OCI-LY1 (cell line): ENCODE measurements at regions not wholly inside any gene's neighbourhood (a gene's known extent, or its start where the extent isn't known, plus 50 kb on each side); places are given as distances from the start of the nearest gene placed in this dataset.

Experiments
- EZH2 ChIP-seq: fragments of 200-600 bp; sonication (generic), shearing (Covaris generic); IDR thresholded peaks from 2 replicates; pipeline ENCODE4 v1.8.0; 2017; ENCODE audit warnings: borderline replicate concordance, mixed run types, mild to moderate bottlenecking, antibody characterized with exemption, low read length, moderate library complexity, mixed read lengths
- TF ChIP-seq, protein P1 (sequence below): fragments of 200-600 bp; sonication (generic), shearing (Covaris generic); IDR thresholded peaks from 2 replicates; pipeline ENCODE4 v1.5.1; 2017; ENCODE audit warnings: mild to moderate bottlenecking, antibody characterized with exemption, low read length, moderate library complexity, mixed read lengths

DNA sequence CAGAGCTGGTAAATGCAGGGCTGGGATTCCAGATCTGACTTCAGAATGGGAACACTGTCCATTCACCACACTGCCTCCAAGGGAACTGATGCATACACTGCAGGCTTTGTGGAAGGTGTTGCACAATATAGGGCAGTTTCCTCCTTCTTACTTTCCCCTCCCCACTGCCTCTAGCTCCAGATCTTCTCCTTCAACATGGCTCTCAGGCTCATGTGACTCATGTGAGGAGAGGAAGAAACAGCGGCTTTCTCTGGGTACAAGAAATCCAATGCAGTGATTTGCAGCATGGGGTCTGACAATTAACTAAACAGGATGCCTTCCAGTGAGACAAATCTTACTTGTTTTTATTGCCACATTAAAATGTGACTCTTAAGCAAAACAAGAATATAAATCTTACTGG lies 447.6 kb upstream of the CCDC196 start:
- TF ChIP-seq, protein P1, sequence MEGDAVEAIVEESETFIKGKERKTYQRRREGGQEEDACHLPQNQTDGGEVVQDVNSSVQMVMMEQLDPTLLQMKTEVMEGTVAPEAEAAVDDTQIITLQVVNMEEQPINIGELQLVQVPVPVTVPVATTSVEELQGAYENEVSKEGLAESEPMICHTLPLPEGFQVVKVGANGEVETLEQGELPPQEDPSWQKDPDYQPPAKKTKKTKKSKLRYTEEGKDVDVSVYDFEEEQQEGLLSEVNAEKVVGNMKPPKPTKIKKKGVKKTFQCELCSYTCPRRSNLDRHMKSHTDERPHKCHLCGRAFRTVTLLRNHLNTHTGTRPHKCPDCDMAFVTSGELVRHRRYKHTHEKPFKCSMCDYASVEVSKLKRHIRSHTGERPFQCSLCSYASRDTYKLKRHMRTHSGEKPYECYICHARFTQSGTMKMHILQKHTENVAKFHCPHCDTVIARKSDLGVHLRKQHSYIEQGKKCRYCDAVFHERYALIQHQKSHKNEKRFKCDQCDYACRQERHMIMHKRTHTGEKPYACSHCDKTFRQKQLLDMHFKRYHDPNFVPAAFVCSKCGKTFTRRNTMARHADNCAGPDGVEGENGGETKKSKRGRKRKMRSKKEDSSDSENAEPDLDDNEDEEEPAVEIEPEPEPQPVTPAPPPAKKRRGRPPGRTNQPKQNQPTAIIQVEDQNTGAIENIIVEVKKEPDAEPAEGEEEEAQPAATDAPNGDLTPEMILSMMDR = no peak
- TF ChIP-seq EZH2 = no peak
